GM19193 (cell line): ENCODE measurements at regions not wholly inside any gene's neighbourhood (a gene's known extent, or its start where the extent isn't known, plus 50 kb on each side); places are given as distances from the start of the nearest gene placed in this dataset.

Experiments used
- POLR2A ChIP-seq: IDR thresholded peaks from 4 replicates; pipeline ENCODE4 v1.6.1; 2011; ENCODE audit not compliant: insufficient read depth, insufficient read length; ENCODE audit errors: extremely low read depth

DNA sequence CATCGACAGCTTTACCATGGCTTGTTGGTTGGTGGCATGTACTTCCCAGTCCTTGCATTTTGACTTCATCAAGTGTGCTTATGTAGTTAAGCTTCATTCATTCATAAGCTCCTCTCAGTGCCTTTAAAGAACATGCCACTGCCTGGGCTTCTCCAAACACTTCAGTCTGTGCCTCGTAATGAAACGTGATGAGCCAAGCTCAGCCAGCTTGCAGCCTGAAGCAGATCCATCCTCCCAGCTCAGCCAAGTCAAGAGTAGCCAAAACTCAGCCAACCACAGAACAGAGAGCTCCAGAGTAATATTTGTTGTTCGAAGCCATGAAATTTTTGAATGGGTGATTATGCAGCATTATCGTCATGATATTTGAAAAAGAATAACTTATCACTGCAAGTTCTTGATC lies 989.7 kb downstream of the EFNB2 start:
- no peak for TF ChIP-seq POLR2A

DNA sequence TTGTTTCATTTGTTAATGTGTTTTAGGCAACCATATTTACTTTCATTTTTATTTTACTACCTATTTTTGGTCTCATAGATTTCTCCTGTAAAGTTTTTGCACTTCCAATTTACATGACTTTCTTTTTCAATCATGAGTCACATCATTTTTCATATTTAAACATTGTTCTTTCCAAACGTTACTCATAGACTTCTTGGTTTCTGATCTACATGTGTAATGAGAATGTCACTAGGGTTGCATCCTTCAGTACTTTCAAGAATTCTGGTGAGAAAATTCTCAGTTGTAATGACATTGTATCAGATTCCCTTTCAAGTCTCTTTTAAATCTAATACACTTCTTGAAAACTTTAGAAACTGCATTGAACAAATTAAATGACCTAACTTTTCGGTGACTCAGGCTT lies 991.7 kb downstream of the EFNB2 start:
- no peak for TF ChIP-seq POLR2A

DNA sequence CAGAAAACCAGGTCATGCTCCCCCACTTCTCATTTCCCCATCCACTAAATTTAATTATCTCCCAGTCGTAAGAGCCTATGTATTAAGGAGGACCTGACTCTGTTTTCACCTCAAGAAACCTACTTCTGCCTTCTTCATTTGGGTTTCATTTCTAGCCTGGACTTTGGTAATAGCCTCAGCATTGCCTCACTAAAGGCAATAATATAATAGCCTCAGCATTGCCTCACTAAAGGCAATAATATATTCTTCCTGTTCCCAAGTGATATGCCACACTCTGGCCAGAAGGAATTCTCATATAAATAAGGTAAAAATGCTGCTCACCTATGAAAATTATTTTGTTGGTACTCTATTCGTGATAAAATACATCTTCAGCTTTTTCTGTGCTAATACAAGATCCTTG lies 993.9 kb downstream of the EFNB2 start:
- no peak for TF ChIP-seq POLR2A

DNA sequence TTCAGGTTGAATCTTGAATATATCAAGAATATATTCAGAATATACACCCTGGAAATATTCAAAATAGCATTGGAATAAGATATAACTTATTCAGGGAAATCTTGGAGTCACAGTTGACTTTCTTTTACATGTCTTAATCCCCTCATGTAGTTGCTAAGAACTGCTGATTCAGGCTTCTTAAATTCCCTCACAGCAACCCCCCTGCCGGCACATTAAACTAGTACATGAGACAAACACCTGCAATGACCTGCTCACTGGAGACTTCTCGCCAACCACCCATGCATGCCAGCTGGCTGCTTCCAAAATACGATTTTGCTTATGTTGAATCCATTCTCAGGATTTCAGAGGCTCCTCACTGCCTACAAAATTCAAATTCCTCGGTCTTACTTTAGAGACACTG lies 997.1 kb downstream of the EFNB2 start:
- TF ChIP-seq POLR2A = no peak

DNA sequence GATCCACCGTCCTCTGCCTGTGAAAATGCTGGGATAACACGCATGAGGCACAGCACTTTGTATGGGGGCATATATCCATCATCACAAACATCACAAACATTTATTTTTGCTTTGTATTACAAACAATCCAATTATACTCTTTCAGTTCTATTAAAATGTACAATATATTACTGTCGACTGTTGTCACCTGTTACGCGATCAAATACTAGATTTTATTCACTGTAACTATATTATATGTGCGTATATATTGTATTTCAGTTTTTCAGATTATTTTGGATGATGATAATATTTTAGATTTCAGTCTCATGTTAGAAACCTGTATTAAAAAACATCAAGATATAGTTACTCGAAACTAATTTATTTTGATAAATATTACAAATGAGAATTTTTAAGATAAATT lies 998.3 kb downstream of the EFNB2 start:
- TF ChIP-seq POLR2A = no peak

DNA sequence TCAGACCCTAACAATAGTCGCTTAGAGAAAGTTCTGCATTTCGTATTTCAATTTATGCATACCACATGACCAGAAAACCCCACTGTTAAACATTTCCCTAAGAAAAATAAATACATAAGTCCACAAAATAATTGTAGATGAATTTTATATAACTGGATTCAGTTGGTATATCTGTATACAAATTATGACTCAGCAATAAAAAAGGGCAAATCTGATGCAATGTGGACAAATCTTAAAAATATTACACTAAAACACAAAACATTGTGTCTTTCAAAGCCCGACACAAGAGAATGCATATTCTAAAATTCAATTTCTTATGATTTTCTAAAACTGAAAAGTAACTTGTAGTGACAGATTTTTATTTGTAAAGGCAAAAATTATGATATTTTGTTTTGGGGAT lies 1005.0 kb downstream of the EFNB2 start:
- TF ChIP-seq POLR2A = no peak

DNA sequence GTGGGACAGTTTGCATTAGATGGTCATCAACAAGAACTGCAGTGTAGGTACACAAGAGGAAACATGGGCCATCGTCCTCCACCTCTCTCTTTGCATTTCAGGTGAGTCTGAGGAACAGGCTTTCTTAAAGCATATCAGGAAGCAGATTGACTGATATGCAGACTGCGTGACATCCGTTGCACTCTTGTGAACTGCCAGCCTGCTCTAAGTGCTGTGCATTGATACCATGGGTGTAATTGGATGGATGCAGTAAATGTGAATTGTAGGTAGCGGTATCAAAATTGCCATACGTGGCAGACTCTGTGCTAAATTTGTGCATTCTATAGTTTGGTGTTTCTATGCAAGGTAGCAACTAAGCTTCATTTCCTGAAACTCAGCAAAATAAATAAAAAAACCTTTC lies 1008.3 kb downstream of the EFNB2 start:
- TF ChIP-seq POLR2A = no peak

DNA sequence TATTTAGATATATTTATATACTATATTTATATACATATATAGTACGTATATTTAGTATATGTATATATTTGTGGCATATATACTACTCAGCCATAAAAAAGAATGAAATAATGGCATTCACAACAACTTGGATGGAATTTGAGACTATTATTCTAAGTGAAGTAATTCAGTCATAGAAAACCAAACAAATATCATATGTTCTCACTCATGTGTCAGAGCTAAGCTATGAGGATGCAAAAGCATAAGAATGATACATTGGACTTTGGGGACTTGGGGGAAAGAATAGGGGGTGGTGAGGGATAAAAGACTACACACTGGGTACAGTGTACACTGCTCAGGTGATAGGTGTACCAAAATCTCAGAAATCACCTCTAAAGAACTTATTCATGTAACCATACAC lies 1015.7 kb downstream of the EFNB2 start:
- TF ChIP-seq POLR2A = no peak

DNA sequence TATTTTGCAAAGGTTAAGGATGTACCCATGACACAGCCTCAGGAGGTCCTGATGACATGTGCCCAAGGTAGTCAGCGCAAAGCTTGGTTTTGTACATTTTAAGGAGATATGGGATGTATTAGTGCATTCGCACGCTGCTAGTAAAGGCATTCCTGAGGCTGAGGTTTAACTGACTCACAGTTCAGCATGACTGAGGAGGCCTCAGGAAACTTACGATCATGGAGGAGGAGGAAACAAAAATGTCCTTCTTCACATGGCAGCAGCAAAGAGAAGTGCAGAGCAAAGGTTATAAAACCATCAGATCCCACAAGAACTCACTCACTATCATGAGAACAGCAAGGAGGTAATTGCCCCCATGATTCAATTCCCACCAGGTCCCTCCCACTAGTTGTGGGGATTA lies 1017.4 kb downstream of the EFNB2 start:
- TF ChIP-seq POLR2A = no peak

DNA sequence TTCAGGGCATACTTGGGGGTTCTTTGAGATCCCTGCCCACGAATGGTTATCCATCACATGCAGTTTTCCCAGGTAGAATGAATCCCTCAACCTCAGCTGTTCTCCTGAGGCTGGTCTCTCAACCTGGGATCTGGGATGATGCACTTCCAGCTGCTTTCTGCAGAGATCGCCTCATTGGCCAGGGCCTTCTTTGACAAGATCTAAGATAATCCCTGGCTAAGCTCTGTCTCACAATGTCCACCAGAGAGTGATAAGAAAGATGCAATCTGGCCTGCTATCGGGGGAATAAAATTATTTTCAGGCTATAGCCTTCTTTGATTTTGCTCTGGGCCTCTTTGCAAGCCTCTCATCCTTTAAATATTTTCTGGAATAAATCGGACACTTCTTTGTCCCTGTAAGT lies 1021.1 kb downstream of the EFNB2 start:
- no peak for TF ChIP-seq POLR2A

DNA sequence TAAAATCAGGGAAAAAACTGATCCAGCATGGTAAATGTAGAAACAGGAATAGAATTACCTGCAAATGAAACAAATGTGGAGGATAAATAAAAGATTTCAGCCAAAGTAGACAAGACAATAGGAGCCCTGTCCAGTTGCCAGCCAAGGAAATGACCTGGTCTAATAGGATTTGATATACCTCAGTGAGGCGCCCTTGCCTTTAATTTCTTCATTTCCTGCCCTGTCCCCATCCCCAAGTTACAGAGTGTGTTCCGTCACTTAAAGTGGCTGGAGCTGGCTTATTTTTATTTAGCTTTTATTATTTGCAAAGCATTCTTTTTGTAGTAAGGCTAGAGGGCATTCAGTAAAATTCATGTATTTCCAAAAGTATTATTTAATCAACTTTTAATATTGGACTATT lies 1022.0 kb downstream of the EFNB2 start:
- no peak for TF ChIP-seq POLR2A

DNA sequence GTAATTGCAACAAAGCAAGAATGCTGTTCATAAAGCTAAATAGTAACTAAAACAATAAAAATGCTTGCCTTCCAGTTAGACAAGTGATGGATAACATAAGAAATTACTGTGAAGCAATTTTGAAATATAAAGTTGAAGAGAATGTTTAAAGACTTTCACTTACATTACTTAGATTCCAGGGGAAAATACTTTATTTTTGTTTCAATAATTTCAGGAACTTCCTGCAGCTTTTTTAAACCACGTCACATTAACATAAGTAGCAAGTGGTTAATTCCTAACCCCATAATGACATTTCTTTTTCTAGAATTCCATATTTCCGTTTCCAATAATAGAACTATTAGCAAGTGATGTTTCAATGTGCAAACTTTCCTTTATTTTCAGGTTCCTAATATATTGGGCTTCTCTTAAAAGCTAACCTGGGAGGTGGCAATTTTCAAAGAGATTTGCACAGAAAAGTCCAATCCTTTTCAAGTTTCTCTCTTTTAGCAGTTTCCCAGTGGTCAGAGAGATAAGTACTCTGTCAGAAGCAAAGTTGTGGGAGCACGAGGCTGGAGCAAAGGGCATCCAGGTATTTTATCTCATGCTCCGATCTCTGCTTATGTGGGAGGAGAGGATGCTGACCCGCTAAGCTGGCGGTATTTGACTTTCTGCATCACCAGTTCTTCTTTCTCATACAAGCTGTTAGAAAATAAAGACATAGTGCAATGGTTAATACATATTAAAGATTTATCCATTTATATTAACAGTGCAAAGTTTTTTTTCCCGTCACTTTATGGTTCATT lies 1025.3 kb downstream of the EFNB2 start:
- TF ChIP-seq POLR2A = no peak

DNA sequence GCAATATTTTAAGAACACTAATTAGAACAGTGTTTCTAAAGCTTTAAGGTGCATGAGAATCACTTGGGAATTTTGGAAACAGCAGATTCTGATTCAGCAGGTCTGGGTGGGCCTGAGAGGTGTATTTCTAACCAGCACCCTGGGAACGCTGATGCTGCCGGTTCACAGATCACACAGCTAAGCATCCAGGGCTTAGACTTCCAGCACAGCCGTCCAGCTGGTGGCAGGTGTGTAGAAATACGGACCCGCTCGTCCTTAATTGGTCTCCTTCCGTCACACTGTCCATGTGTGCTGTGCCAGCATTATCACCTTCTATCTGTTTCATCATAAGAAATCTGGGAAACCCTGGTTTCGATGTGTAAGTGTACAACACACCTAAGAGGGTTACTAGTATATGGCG lies 1029.0 kb downstream of the EFNB2 start:
- TF ChIP-seq POLR2A = no peak

DNA sequence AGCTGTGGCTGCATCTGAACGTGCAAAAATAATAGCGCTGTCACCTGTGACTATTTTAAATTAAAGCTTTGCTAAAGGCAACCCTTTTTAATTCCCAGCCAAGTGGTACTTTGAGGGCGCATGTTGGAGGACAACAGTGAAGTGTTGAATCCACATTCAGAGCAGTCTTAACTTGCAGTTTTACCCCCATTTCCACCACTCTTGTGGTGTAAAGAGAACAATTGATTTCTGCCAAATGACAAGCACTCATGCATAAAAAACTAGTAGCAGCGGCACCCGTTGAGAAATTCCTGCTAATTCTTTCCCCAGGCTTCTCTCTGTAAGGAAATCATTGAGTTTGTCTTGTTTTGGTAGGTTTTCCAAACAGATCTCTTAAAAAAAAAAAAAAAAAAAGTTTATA lies 1033.3 kb downstream of the EFNB2 start:
- no peak for TF ChIP-seq POLR2A

DNA sequence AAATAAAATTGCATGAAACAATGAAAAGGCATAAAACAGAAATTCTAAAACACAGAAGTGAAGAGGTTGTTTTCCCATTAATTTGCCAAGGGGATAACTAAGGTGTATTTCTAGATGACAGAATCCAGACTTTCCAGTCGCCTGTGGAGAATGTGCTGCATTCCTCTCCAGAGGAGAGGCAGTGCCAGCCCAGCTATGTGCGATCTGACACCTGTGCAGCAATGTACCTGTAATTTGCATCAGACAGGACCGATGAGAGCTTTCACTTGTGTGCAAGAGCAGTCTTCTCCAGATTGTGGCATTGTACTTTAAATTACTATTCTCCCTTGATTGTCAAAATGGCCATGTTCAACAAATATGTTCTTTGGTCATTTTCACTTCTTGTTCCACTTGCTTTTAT lies 1037.9 kb downstream of the EFNB2 start:
- TF ChIP-seq POLR2A = no peak

DNA sequence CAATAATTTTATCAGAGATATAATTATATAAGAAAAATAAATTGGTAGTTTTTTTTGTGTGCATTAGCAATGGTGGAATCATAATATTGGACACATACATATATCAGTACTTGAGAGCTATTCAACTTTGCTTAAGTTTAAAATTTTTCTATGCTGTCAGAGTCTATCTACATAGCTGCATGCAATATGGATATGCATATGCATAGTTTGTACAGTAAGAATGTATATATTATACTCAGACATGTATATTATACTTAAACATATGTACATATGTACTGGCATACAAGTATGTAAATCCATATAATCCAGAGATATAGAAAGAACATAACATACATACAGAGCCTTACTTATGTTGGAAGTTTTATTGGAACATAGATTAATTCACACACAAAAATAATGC lies 1043.2 kb downstream of the EFNB2 start:
- TF ChIP-seq POLR2A = no peak

DNA sequence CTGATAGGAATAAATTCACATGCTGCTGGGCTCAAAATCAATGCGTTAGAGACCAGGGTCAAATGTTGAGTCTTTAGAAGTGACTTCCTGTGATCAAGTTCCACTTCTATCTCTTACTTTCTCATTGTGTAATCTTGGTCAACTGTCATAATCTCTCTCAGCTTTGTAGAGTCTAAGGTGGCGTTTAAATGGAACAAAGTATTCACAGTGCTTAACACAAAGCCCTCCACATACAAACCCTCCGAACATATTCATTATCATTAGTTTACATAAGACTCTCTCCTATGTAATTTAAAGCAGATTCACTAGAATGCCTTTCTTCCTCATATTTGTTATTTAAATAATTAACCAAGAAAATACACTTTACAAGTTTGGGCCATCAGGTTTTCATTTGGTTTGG lies 1044.1 kb downstream of the EFNB2 start:
- no peak for TF ChIP-seq POLR2A

DNA sequence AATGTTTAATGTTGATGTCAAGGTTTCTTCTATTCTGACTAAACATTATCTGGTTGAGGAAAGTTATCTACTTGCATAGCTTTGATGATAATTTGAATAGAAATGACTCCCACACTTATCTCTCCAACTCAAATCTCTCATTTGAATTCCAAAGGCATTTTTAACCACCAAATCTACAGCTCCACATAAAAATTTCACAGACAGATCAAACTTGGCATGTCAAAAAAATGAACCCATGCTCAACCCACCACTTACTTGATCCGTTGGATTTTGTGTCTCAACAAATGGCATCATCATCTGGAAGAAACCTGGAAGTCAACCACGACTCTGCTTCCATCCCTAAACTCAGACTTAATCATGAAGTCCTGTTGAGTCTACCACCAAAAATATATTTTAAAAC lies 1050.4 kb downstream of the EFNB2 start:
- no peak for TF ChIP-seq POLR2A

DNA sequence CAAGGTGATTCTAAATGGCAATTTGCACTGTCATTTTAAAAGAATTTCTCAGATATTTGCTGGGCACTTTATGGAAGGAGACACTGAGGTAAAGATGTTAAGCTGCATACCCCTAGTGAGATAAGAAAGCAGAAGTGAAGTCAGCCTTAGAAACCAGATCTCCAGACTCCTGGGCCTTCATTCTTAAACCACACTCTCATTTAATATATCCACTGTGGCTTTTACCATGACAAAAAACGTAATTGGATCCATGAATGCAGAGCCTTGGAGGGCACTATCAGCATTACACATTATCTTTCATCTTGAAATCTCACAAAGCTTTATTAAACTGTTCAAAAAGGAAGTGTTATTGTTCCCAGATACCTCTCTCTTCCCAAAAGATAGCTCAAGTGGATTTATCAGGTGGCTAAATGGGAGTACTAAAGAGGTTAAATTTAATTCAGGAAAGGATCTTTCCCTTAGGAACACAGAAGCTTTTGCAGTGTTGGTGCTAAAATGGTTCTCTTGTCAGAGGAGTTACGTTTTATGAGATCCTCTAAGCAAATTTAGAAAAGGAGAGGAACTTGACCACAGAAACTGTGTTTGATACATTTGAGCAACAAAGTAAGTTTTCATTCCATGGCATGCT lies 1060.4 kb downstream of the EFNB2 start:
- no peak for TF ChIP-seq POLR2A
